ENCODE measurements at regions not wholly inside any gene's neighbourhood (a gene's known extent, or its start where the extent isn't known, plus 50 kb on each side); places are given as distances from the start of the nearest gene placed in this dataset.

GRCh38 chr1:221509575-221510355 is 232.1 kb downstream of the DUSP10 start:
- DNase-seq (ENCODE audit: low read depth): peak; percentile 30
- H3K4me3 ChIP-seq (ENCODE audit: low read depth, low read length): no peak overlapping the region
- no peak for TF ChIP-seq CTCF (IDR thresholded peaks at IDR 0.05; ENCODE audit: insufficient read depth, low read depth, low read length)

DNA sequence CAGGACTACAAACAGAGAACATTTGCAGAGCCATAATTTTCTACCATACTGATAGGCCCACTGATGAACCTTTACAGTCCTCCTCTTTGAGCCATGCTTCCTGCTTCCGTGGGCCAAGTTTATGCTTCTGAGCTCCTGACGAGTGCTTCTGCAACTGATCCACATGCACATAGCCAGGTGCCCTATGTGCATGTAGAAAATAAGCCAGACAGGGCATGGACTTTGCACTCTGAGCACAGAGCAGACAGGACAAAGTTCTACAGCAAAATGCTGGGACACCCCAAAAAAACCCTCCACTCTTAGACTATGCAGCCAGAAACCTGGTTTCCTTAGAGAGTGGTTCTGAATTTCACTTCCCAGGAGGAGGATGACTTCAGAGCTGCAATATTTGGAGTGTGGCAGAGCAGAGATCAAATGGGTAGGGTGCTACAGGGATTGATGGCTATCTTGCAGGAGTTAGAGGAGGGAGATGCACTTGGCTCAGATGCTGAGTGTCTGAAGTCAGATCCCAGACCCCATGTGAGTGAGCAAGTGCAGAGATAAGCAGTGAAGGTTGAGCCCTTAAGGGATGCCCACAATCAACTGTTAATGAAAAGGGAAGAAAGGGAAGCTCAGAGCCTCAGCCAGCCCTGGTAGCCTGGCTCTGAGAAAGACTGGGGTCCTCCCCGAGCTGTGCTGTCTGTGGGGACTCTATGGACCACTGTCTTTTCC is 230.9 kb downstream of the DUSP10 start:
- no peak for DNase-seq (ENCODE audit: low read depth)
- no peak for TF ChIP-seq CTCF (IDR thresholded peaks at IDR 0.05; ENCODE audit: insufficient read depth, low read depth, low read length)
- no peak overlapping the region for H3K4me3 ChIP-seq (ENCODE audit: low read depth, low read length)

GRCh38 chr1:221511797-221512196 is 230.1 kb downstream of the DUSP10 start:
- no peak overlapping the region for H3K4me3 ChIP-seq (ENCODE audit: low read depth, low read length)
- no peak for DNase-seq (ENCODE audit: low read depth)
- no peak for TF ChIP-seq CTCF (IDR thresholded peaks at IDR 0.05; ENCODE audit: insufficient read depth, low read depth, low read length)

DNA sequence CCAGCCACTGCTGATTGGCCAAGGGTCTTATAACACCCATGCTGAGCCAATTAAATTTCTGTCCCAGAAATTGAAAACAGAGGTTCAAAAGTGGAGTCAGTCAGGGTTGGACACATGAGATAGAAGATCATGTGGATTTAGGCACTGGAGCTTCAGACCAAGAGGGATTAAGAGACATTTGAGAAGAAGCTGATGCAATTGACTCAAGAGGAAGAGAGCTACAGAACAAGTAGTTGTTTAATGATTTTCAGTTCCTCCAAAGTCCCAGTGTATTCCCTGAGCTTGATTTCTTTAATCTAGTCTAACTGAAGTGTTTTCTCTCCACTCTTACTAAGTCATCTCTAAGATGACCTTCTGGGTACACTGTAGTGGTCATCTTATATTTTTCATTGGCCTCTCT is 227.1 kb downstream of the DUSP10 start:
- H3K4me3 ChIP-seq (ENCODE audit: low read depth, low read length): no peak overlapping the region
- no peak for TF ChIP-seq CTCF (IDR thresholded peaks at IDR 0.05; ENCODE audit: insufficient read depth, low read depth, low read length)
- no peak for DNase-seq (ENCODE audit: low read depth)

GRCh38 chr1:221515496-221515895 is 226.4 kb downstream of the DUSP10 start:
- no peak for TF ChIP-seq CTCF (IDR thresholded peaks at IDR 0.05; ENCODE audit: insufficient read depth, low read depth, low read length)
- no peak overlapping the region for H3K4me3 ChIP-seq (ENCODE audit: low read depth, low read length)
- DNase-seq (ENCODE audit: low read depth): no peak

DNA sequence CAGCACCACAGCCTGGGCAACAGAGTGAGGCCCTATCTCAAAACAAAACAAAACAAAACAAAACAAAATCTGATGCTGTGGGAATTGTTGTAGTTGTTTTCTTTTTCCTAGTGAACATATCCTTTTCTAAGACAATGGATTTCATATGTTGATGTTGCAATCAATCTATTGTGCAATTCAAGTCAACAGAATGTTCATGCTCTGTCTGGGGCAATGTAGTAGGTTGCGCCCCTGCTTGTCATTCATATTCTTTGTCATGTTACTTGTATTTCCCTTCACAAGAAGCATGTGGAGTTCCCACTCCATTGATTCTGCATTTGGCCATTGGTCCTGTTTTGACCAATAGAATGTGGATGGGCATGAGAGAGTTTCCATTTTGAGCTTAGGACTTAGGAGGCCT is 223.9 kb downstream of the DUSP10 start:
- peak; percentile 21 for DNase-seq (ENCODE audit: low read depth)
- no peak overlapping the region for H3K4me3 ChIP-seq (ENCODE audit: low read depth, low read length)
- TF ChIP-seq CTCF (IDR thresholded peaks at IDR 0.05; ENCODE audit: insufficient read depth, low read depth, low read length): no peak
